ENCODE measurements at regions not wholly inside any gene's neighbourhood (a gene's known extent, or its start where the extent isn't known, plus 50 kb on each side); places are given as distances from the start of the nearest gene placed in this dataset.

GRCh38 chr1:58903514-58904298 lies 119.9 kb upstream of the JUN start (continued):
- no peak for TF ChIP-seq FOXP4 (CRISPR knock-in tag; IDR thresholded peaks at IDR 0.05; ENCODE audit: borderline replicate concordance)

- ChIA-PET CTCF (ENCODE audit: low intra/inter-chr PET ratio) (no interaction called here), POLR2A (interaction anchor here (0.5 kb wide), 1 partner anchor 125 kb away, joined by 3 read pairs; no protein-coding TSS in a partner anchor)
- Histone ChIP-seq H2AFZ (ENCODE audit: low read depth, low read length) (peak overlapping the region; percentile 56), H3K27ac (ENCODE audit: extremely low read depth, low read depth, low read length) (0 out of 3 replicates have a peak overlapping the region, but pooled peaks have one; percentile 59), H3K9ac (ENCODE audit: insufficient read depth in 1 of 2, low read depth in 2 of 2, low read length in 2 of 2) (peak overlapping the region; percentile 16 to 76; a peak in 1 of 4 replicates), H3K36me3 (ENCODE audit: control insufficient read depth, insufficient read depth, low read length) (no peaks in the 10 kb centered on the region), H3K4me2 (ENCODE audit: insufficient read depth, low read length) (peak overlapping the region; percentile 40; the same call in 1 of the 2 replicates), H3K79me2 (ENCODE audit: control insufficient read depth, insufficient read depth, low read length) (no peaks in the 10 kb centered on the region), H3K9me3 (replicated peaks; ENCODE audit: control insufficient read depth, insufficient read depth, low read depth, low read length) (no peaks in the 10 kb centered on the region), H3K9me1 (ENCODE audit: control insufficient read depth, insufficient read depth, low read length) (no peaks in the 10 kb centered on the region), H3K27me3 (ENCODE audit: control insufficient read depth in 2 of 2, insufficient read depth in 2 of 2, low read length in 2 of 2) (no peaks in the 10 kb centered on the region), H4K20me1 (replicated peaks; ENCODE audit: control insufficient read depth, insufficient read depth, low read length) (no peaks in the 10 kb centered on the region), H3K4me3 (no peak overlapping the region), H3K4me1 (replicated peaks in 1 of 2; ENCODE audit: control insufficient read depth in 2 of 2, insufficient read depth in 2 of 2, low read length in 2 of 2) (peaks cover 23 to 39% of the 10 kb centered on the region in 2 experiments)
- DNase-seq (ENCODE audit: extremely low read depth in 1 of 4, low spot score in 3 of 4) (no peak), FAIRE-seq (no peak), ATAC-seq (no peak)
- TF ChIP-seq RBM25 (IDR thresholded peaks at IDR 0.05; ENCODE audit: low read depth, low read length, severe bottlenecking) (peak; percentile 77), BCOR (IDR thresholded peaks at IDR 0.05) (peak; percentile 77), ZFP36 (IDR thresholded peaks at IDR 0.05; ENCODE audit: low read depth, low read length, partially characterized antibody) (peak; percentile 88), SMARCA5 (IDR thresholded peaks at IDR 0.05) (peak; percentile 33; the same call in 1 of the 2 replicates), KDM5B (IDR thresholded peaks at IDR 0.05; ENCODE audit: insufficient replicate concordance, low read depth, low read length) (peak; percentile 8), ADNP (tag; IDR thresholded peaks at IDR 0.05) (peak; percentile 88), PHF20 (IDR thresholded peaks at IDR 0.05; ENCODE audit: partially characterized antibody) (peak; percentile 30), ZFX (CRISPR knock-in tag; IDR thresholded peaks at IDR 0.05) (no peak), TAF9B (IDR thresholded peaks at IDR 0.05; ENCODE audit: partially characterized antibody) (no peak)
- intact Hi-C loops (cut with micrococcal nuclease) = no loop called here
- no TSS peak for BruUV-seq (replicated peaks)
- in situ Hi-C loops (cut with MboI) = no loop called here
- 88% methylated on average over 8 of the region's 8 CpGs for WGBS (ENCODE audit: insufficient coverage, low coverage, missing lambda C conversion rate)
These were observed 120.7 kb upstream of the JUN start for GRCh38 chr1:58904299-58905125.
